ENCODE measurements at regions not wholly inside any gene's neighbourhood (a gene's known extent, or its start where the extent isn't known, plus 50 kb on each side); places are given as distances from the start of the nearest gene placed in this dataset.

- in situ Hi-C loops (cut with HindIII; ENCODE audit: low pct_ligation_motif_present, low sequenced_read_pairs): no loop called here
- Histone ChIP-seq H3K27ac (no peak overlapping the region), H3K4me3 (ENCODE audit: low read depth, low read length) (no peak overlapping the region), H3K27me3 (replicated peaks) (no peaks in the 10 kb centered on the region), H3K36me3 (replicated peaks) (no peaks in the 10 kb centered on the region)
- no peak for DNase-seq
- no peak for TF ChIP-seq CTCF (IDR thresholded peaks at IDR 0.05; ENCODE audit: low read depth, low read length, missing control alignments)
Observed at GRCh38 chr15:96768435-96768789, 437.9 kb downstream of the NR2F2 start.

- in situ Hi-C loops (cut with HindIII; ENCODE audit: low pct_ligation_motif_present, low sequenced_read_pairs): no loop called here
- TF ChIP-seq CTCF (IDR thresholded peaks at IDR 0.05; ENCODE audit: low read depth, low read length, missing control alignments): no peak
Observed at GRCh38 chr15:96771035-96771434, 440.5 kb downstream of the NR2F2 start.

GRCh38 chr15:96774216-96774615, 443.7 kb downstream of the NR2F2 start:
- Histone ChIP-seq H3K27ac (no peak overlapping the region), H3K36me3 (replicated peaks) (no peaks in the 10 kb centered on the region), H3K4me3 (ENCODE audit: low read depth, low read length) (no peak overlapping the region), H3K27me3 (replicated peaks) (no peaks in the 10 kb centered on the region)
- in situ Hi-C loops (cut with HindIII; ENCODE audit: low pct_ligation_motif_present, low sequenced_read_pairs): no loop called here
- no peak for DNase-seq
- TF ChIP-seq CTCF (IDR thresholded peaks at IDR 0.05; ENCODE audit: low read depth, low read length, missing control alignments): no peak

More at GRCh38 chr15:96771035-96771434, 440.5 kb downstream of the NR2F2 start:
- Histone ChIP-seq H3K4me3 (ENCODE audit: low read depth, low read length) (no peak overlapping the region), H3K27ac (no peak overlapping the region), H3K27me3 (replicated peaks) (no peaks in the 10 kb centered on the region), H3K36me3 (replicated peaks) (no peaks in the 10 kb centered on the region)
- DNase-seq: no peak

- H3K4me3 ChIP-seq (ENCODE audit: low read depth, low read length): no peak overlapping the region
- no peak for DNase-seq
- no peak overlapping the region for H3K27ac ChIP-seq
- no peak for TF ChIP-seq CTCF (IDR thresholded peaks at IDR 0.05; ENCODE audit: low read depth, low read length, missing control alignments)
- no peaks in the 10 kb centered on the region for H3K27me3 ChIP-seq (replicated peaks)
- in situ Hi-C loops (cut with HindIII; ENCODE audit: low pct_ligation_motif_present, low sequenced_read_pairs): no loop called here
- H3K36me3 ChIP-seq (replicated peaks): no peaks in the 10 kb centered on the region
Observed at GRCh38 chr15:96783746-96784145, 453.2 kb downstream of the NR2F2 start.

- no peak overlapping the region for H3K4me3 ChIP-seq (ENCODE audit: low read depth, low read length)
- TF ChIP-seq CTCF (IDR thresholded peaks at IDR 0.05; ENCODE audit: low read depth, low read length, missing control alignments): no peak
- no peaks in the 10 kb centered on the region for H3K27me3 ChIP-seq (replicated peaks)
- DNase-seq: no peak
- in situ Hi-C loops (cut with HindIII; ENCODE audit: low pct_ligation_motif_present, low sequenced_read_pairs): no loop called here
- no peak overlapping the region for H3K27ac ChIP-seq
- no peaks in the 10 kb centered on the region for H3K36me3 ChIP-seq (replicated peaks)
Observed at GRCh38 chr15:96790004-96790403, 459.5 kb downstream of the NR2F2 start.

GRCh38 chr15:96792216-96792615, 461.7 kb downstream of the NR2F2 start:
- no peak for TF ChIP-seq CTCF (IDR thresholded peaks at IDR 0.05; ENCODE audit: low read depth, low read length, missing control alignments)

More at GRCh38 chr15:96792216-96792615, 461.7 kb downstream of the NR2F2 start:
- no peak overlapping the region for H3K27ac ChIP-seq
- no peak for DNase-seq
- no peak overlapping the region for H3K4me3 ChIP-seq (ENCODE audit: low read depth, low read length)
- no peaks in the 10 kb centered on the region for H3K36me3 ChIP-seq (replicated peaks)
- in situ Hi-C loops (cut with HindIII; ENCODE audit: low pct_ligation_motif_present, low sequenced_read_pairs): no loop called here
- H3K27me3 ChIP-seq (replicated peaks): no peaks in the 10 kb centered on the region

Measured in brain microvascular endothelial cell (primary cell).